ENCODE measurements at regions not wholly inside any gene's neighbourhood (a gene's known extent, or its start where the extent isn't known, plus 50 kb on each side); places are given as distances from the start of the nearest gene placed in this dataset.

- TF ChIP-seq CTCF (IDR thresholded peaks at IDR 0.05; ENCODE audit: low read depth, low read length) = no peak
- TF ChIP-seq MYC (IDR thresholded peaks at IDR 0.05; ENCODE audit: low read depth, low read length) = no peak
- no peak for TF ChIP-seq POLR2A (IDR thresholded peaks at IDR 0.05; ENCODE audit: extremely low read depth, insufficient read length)
Observed at GRCh38 chr5:10019236-10019635, 230.5 kb downstream of the ATPSCKMT start.

All from NB4 (cell line).